Activated CD4-positive, alpha-beta T cell treated with anti-CD3 and anti-CD28 coated beads for 48 hours (primary cell): ENCODE measurements at regions not wholly inside any gene's neighbourhood (a gene's known extent, or its start where the extent isn't known, plus 50 kb on each side); places are given as distances from the start of the nearest gene placed in this dataset.
"Not testable (repeated sequence)": the region's sequence is repeated elsewhere in the genome, so short reads cannot be mapped to it uniquely, and the experiment has no call there.

Source experiments
- DNase-seq: peaks from one replicate; pipeline ENCODE4 v3.0.0-alpha.2; 2020

- no peak for DNase-seq
Observed at GRCh38 chr5:98521821-98522220, 251.6 kb upstream of the RGMB start.

GRCh38 chr5:98524773-98525172 lies 248.7 kb upstream of the RGMB start:
- no peak for DNase-seq

GRCh38 chr5:98527846-98528245 lies 245.6 kb upstream of the RGMB start:
- DNase-seq: no peak

- DNase-seq: no peak
Observed at GRCh38 chr5:98529321-98529720, 244.1 kb upstream of the RGMB start.

- DNase-seq: no peak
Observed at GRCh38 chr5:98530224-98530623, 243.2 kb upstream of the RGMB start.

GRCh38 chr5:98535901-98536300 lies 237.6 kb upstream of the RGMB start:
- DNase-seq: no peak

- DNase-seq: no peak
Observed at GRCh38 chr5:98540056-98540455, 233.4 kb upstream of the RGMB start.

- DNase-seq: no peak
Observed at GRCh38 chr5:98541641-98542040, 231.8 kb upstream of the RGMB start.

GRCh38 chr5:98543490-98543889 lies 230.0 kb upstream of the RGMB start:
- DNase-seq: no peak

- not testable (repeated sequence) for DNase-seq
Observed at GRCh38 chr5:98546924-98547323, 226.5 kb upstream of the RGMB start.

- no peak for DNase-seq
Observed at GRCh38 chr5:98556712-98557111, 216.8 kb upstream of the RGMB start.

- no peak for DNase-seq
Observed at GRCh38 chr5:98557916-98558315, 215.5 kb upstream of the RGMB start.

GRCh38 chr5:98563885-98564653 lies 209.4 kb upstream of the RGMB start:
- DNase-seq: no peak

GRCh38 chr5:98564836-98565235 lies 208.6 kb upstream of the RGMB start:
- no peak for DNase-seq

GRCh38 chr5:98568336-98568735 lies 205.1 kb upstream of the RGMB start:
- DNase-seq: no peak

GRCh38 chr5:98569288-98569687 lies 204.2 kb upstream of the RGMB start:
- no peak for DNase-seq

- no peak for DNase-seq
Observed at GRCh38 chr5:98570010-98570409, 203.5 kb upstream of the RGMB start.

- no peak for DNase-seq
Observed at GRCh38 chr5:98570661-98571191, 202.7 kb upstream of the RGMB start.

- no peak for DNase-seq
Observed at GRCh38 chr5:98573834-98574320, 199.6 kb upstream of the RGMB start.

GRCh38 chr5:98576275-98576674 lies 197.2 kb upstream of the RGMB start:
- DNase-seq: no peak

- DNase-seq: no peak
Observed at GRCh38 chr5:98578438-98578837, 195.0 kb upstream of the RGMB start.

GRCh38 chr5:98581112-98581997 lies 192.1 kb upstream of the RGMB start:
- DNase-seq: no peak

GRCh38 chr5:98583586-98583985 lies 189.9 kb upstream of the RGMB start:
- no peak for DNase-seq
